SK-N-SH (cell line): ENCODE measurements at regions not wholly inside any gene's neighbourhood (a gene's known extent, or its start where the extent isn't known, plus 50 kb on each side); places are given as distances from the start of the nearest gene placed in this dataset.

ENCODE experiments used
- CTCF ChIA-PET: fragments of 300-600, 350-600 bp; formaldehyde crosslinking; extraction: SDS; loops from one replicate; lab custom pipeline; 2021; lab: Yijun Ruan, JAX
- POLR2A ChIA-PET: fragments of 350-600 bp; sonication (Branson Sonifier 250); formaldehyde crosslinking; extraction: SDS; loops from one replicate; lab custom pipeline; 2020; ENCODE audit warnings: antibody characterized with exemption, inconsistent platforms; lab: Yijun Ruan, JAX
- DNase-seq: peaks from one replicate; pipeline ENCODE4 v3.0.0; 2012
- H2AFZ ChIP-seq: fragments of 200-600 bp; sonication (generic); 2 replicates; pipeline ENCODE4 v1.8.1; 2016; ENCODE audit warnings: antibody characterized with exemption, mild to moderate bottlenecking, low read depth
- H3F3A ChIP-seq: fragments of 200-600 bp; sonication (generic); replicated peaks from 2 replicates; pipeline ENCODE3; 2016; ENCODE audit warnings: antibody characterized with exemption, mild to moderate bottlenecking; ENCODE audit not compliant: insufficient read depth
- H3K27ac ChIP-seq, 2 experiments: fragments of 200-500 bp in 1 of 2; fragments of 200-600 bp in 1 of 2; sonication (Bioruptor generic) in 1 of 2; sonication (generic), shearing (Covaris generic) in 1 of 2; 2 replicates each; pipeline versions ENCODE4 v1.5.1 to v1.6.1; 2014 to 2016; ENCODE audit warnings: low read depth in 2 of 2, inconsistent platforms in 1 of 2, low read length in 1 of 2, mild to moderate bottlenecking in 1 of 2, mixed read lengths in 1 of 2
- H3K27me3 ChIP-seq: fragments of 200-600 bp; sonication (generic), shearing (Covaris generic); 2 replicates; pipeline ENCODE4 v1.6.1; 2016; ENCODE audit warnings: mixed run types; ENCODE audit not compliant: insufficient read depth
- H3K36me3 ChIP-seq, 2 experiments: fragments of 200-500 bp in 1 of 2; fragments of 200-600 bp in 1 of 2; sonication (Bioruptor generic) in 1 of 2; sonication (generic) in 1 of 2; replicated peaks in 1 of 2; 2 replicates each; pipeline versions ENCODE3 to v1.5.1; 2014 to 2016; ENCODE audit warnings: low read length in 1 of 2, mild to moderate bottlenecking in 1 of 2; ENCODE audit not compliant: insufficient read depth in 2 of 2, control insufficient read depth in 1 of 2
- H3K4me1 ChIP-seq, 2 experiments: fragments of 200-500 bp in 1 of 2; fragments of 200-600 bp in 1 of 2; sonication (Bioruptor generic) in 1 of 2; sonication (generic), shearing (Covaris generic) in 1 of 2; 2 replicates each; pipeline versions ENCODE4 v1.5.1 to v1.6.1; 2014 to 2016; ENCODE audit warnings: low read depth in 1 of 2, low read length in 1 of 2, mixed run types in 1 of 2; ENCODE audit not compliant: insufficient read depth in 2 of 2, control insufficient read depth in 1 of 2
- H3K4me2 ChIP-seq: fragments of 200-600 bp; sonication (generic), shearing (Covaris generic); 2 replicates; pipeline ENCODE4 v1.6.1; 2017; ENCODE audit warnings: mixed run types
- H3K4me3 ChIP-seq, 2 experiments: fragments of 200-500 bp in 1 of 2; fragments of 200-600 bp in 1 of 2; sonication (Bioruptor generic) in 1 of 2; sonication (generic), shearing (Covaris generic) in 1 of 2; 2 replicates each; pipeline versions ENCODE4 v1.5.1 to v1.8.1; 2014 to 2016; ENCODE audit warnings: low read depth in 2 of 2, inconsistent platforms in 1 of 2, low read length in 1 of 2, mild to moderate bottlenecking in 1 of 2, mixed read lengths in 1 of 2, moderate library complexity in 1 of 2
- H3K79me2 ChIP-seq: fragments of 200-600 bp; sonication (generic); 2 replicates; pipeline ENCODE4 v1.8.1; 2017; ENCODE audit warnings: mild to moderate bottlenecking; ENCODE audit not compliant: insufficient read depth
- H3K9ac ChIP-seq: fragments of 200-600 bp; sonication (generic); 2 replicates; pipeline ENCODE4 v1.6.1; 2017; ENCODE audit warnings: mixed run types
- H3K9me2 ChIP-seq: fragments of 200-600 bp; sonication (generic); 2 replicates; pipeline ENCODE4 v1.6.1; 2017; ENCODE audit warnings: mixed run types
- H3K9me3 ChIP-seq: fragments of 200-600 bp; sonication (generic); 2 replicates; pipeline ENCODE4 v1.6.1; 2017; ENCODE audit warnings: mixed run types, mild to moderate bottlenecking, moderate library complexity
- H4K20me1 ChIP-seq: fragments of 200-600 bp; sonication (generic); 2 replicates; pipeline ENCODE4 v1.6.1; 2017; ENCODE audit warnings: mild to moderate bottlenecking, mixed run types; ENCODE audit not compliant: insufficient read depth
- CHD2 ChIP-seq: fragments of 150-350 bp; IDR thresholded peaks from 2 replicates; pipeline ENCODE4 v1.6.1; 2018; ENCODE audit warnings: low read length; ENCODE audit not compliant: partially characterized antibody
- EP300 ChIP-seq, 2 experiments: IDR thresholded peaks; 2 replicates each; pipeline versions ENCODE4 v1.4.0 to v1.6.1; 2012; ENCODE audit warnings: borderline replicate concordance in 1 of 2, low read depth in 1 of 2, low read length in 1 of 2
- FOXJ3 ChIP-seq: sonication (generic); formaldehyde crosslinking; IDR thresholded peaks from 2 replicates; pipeline ENCODE4 v1.5.1; 2020; ENCODE audit warnings: mild to moderate bottlenecking, missing genetic modification reagents
- FOXM1 ChIP-seq: IDR thresholded peaks from 2 replicates; pipeline ENCODE4 v1.4.0; 2012; ENCODE audit warnings: low read depth, mild to moderate bottlenecking
- GATA2 ChIP-seq: sonication (generic); formaldehyde crosslinking; IDR thresholded peaks from 2 replicates; pipeline ENCODE4 v1.5.0; 2020; ENCODE audit warnings: mild to moderate bottlenecking, missing genetic modification reagents
- MAX ChIP-seq: IDR thresholded peaks from 2 replicates; pipeline ENCODE4 v1.4.0; 2012; ENCODE audit warnings: low read depth
- MEF2A ChIP-seq: IDR thresholded peaks from 2 replicates; pipeline ENCODE4 v1.4.0; 2012; ENCODE audit warnings: low read depth, borderline replicate concordance
- PBX3 ChIP-seq: IDR thresholded peaks from 2 replicates; pipeline ENCODE4; 2012
- POLR2AphosphoS5 ChIP-seq: IDR thresholded peaks from 2 replicates; pipeline ENCODE4 v1.6.1; 2012; ENCODE audit warnings: low read depth, low read length
- SIN3A ChIP-seq: IDR thresholded peaks from 2 replicates; pipeline ENCODE4 v1.6.1; 2012; ENCODE audit warnings: low read depth, mild to moderate bottlenecking, low read length, moderate library complexity, borderline replicate concordance
- TCF12 ChIP-seq: IDR thresholded peaks from 2 replicates; pipeline ENCODE4 v1.4.0; 2012
- ZBTB33 ChIP-seq: IDR thresholded peaks from 2 replicates; pipeline ENCODE4 v1.4.0; 2012; ENCODE audit warnings: low read depth, borderline replicate concordance
- WGBS: methylation state at CpG from one replicate; pipeline ENCODE4 v1.1.6; 2017; ENCODE audit warnings: low lambda C conversion rate; 5-methylcytosine and 5-hydroxymethylcytosine counted together

- 100% methylated on average over 1 of the region's 1 CpG for WGBS
- H3K9me2 ChIP-seq = no peaks in the 10 kb centered on the region
- no peaks in the 10 kb centered on the region for H3K79me2 ChIP-seq
- no peaks in the 10 kb centered on the region for H3K27me3 ChIP-seq
- H3K4me1 ChIP-seq = no peaks in the 10 kb centered on the region
- no peaks in the 10 kb centered on the region for H3K9me3 ChIP-seq
- ChIA-PET POLR2A (no interaction called here), CTCF (interaction anchor here (1.5 kb wide), 2 partner anchors 22 to 167 kb away, joined by 3 to 4 read pairs; no protein-coding TSS in a partner anchor)
- no peak overlapping the region for H3K4me2 ChIP-seq
- no peaks in the 10 kb centered on the region for H3K36me3 ChIP-seq
- H4K20me1 ChIP-seq = no peaks in the 10 kb centered on the region
- no peak overlapping the region for H2AFZ ChIP-seq
- no peak overlapping the region for H3K27ac ChIP-seq
- DNase-seq = no peak
- no peak overlapping the region for H3K4me3 ChIP-seq
- H3F3A ChIP-seq = peaks cover 3% of the 10 kb centered on the region
- no peak overlapping the region for H3K9ac ChIP-seq
- TF ChIP-seq EP300 (IDR thresholded peaks at IDR 0.05; ENCODE audit: borderline replicate concordance in 1 of 2, low read depth in 1 of 2, low read length in 1 of 2) (no peak), ZBTB33 (no peak), MAX (no peak), POLR2AphosphoS5 (no peak), PBX3 (no peak), FOXJ3 (no peak), GATA2 (CRISPR knock-in tag) (no peak), TCF12 (no peak), SIN3A (no peak), MEF2A (no peak), FOXM1 (no peak), CHD2 (no peak)
- TF ChIP-seq, all 33 proteins: peak for 0
Measured at GRCh38 chr1:101088431-101088830, 62.8 kb upstream of the DPH5 start.

GRCh38 chr1:101086783-101087182 lies 61.2 kb upstream of the DPH5 start:
- no peaks in the 10 kb centered on the region for H3K36me3 ChIP-seq
- no peak overlapping the region for H3K4me3 ChIP-seq
- no peak overlapping the region for H2AFZ ChIP-seq
- 77% methylated on average over 2 of the region's 2 CpGs for WGBS
- H3K79me2 ChIP-seq = no peaks in the 10 kb centered on the region
- H3K9me2 ChIP-seq = no peaks in the 10 kb centered on the region
- H4K20me1 ChIP-seq = no peaks in the 10 kb centered on the region
- CTCF ChIA-PET = no interaction called here
- TF ChIP-seq FOXJ3 = no peak
- no peak overlapping the region for H3K27ac ChIP-seq
- no peak for DNase-seq
- no peaks in the 10 kb centered on the region for H3K4me1 ChIP-seq
- POLR2A ChIA-PET = no interaction called here
- no peaks in the 10 kb centered on the region for H3K27me3 ChIP-seq
- H3F3A ChIP-seq = peaks cover 10% of the 10 kb centered on the region
- H3K9ac ChIP-seq = no peak overlapping the region
- H3K4me2 ChIP-seq = no peak overlapping the region
- no peaks in the 10 kb centered on the region for H3K9me3 ChIP-seq
